Natural killer cell (primary cell): ENCODE measurements at regions not wholly inside any gene's neighbourhood (a gene's known extent, or its start where the extent isn't known, plus 50 kb on each side); places are given as distances from the start of the nearest gene placed in this dataset.
A peak's percentile ranks its signal among the peaks of the same experiment; 100 is the strongest.

Source experiments
- ATAC-seq, 3 donors: fragments of 150-1000 bp in 2 of 3; fragments of 200-7000 bp in 1 of 3; cut with Tn5 transposase; 1 replicate in 1 of 3; 2 replicates in 2 of 3; pipeline ENCODE4 v1.10.0; 2021; ENCODE audit warnings: mild to moderate bottlenecking in 2 of 3, moderate library complexity in 2 of 3
- DNase-seq, 2 donors: peaks; one replicate each; pipeline versions ENCODE4 v3.0.0 to v3.0.0-alpha.2; 2013 to 2021; ENCODE audit warnings: mixed read lengths in 1 of 2
- H3K27ac ChIP-seq: one replicate; pipeline ENCODE4 v1.5.1; 2013; ENCODE audit warnings: mild to moderate bottlenecking, low read length
- H3K27me3 ChIP-seq: one replicate; pipeline ENCODE4 v1.6.1; 2013; ENCODE audit warnings: low read length; ENCODE audit not compliant: control insufficient read depth, insufficient read depth
- H3K36me3 ChIP-seq: one replicate; pipeline ENCODE4 v1.6.1; 2013; ENCODE audit warnings: low read length; ENCODE audit not compliant: control insufficient read depth, insufficient read depth
- H3K4me1 ChIP-seq: one replicate; pipeline ENCODE4 v1.6.1; 2013; ENCODE audit warnings: low read length; ENCODE audit not compliant: control insufficient read depth, insufficient read depth
- H3K4me3 ChIP-seq: one replicate; pipeline ENCODE4 v1.5.1; 2013; ENCODE audit warnings: low read length
- H3K9me3 ChIP-seq: one replicate; pipeline ENCODE4 v1.6.1; 2013; ENCODE audit warnings: low read length; ENCODE audit not compliant: control insufficient read depth, insufficient read depth
- H3K27ac Mint-ChIP-seq, 2 donors: one replicate each; pipeline ENCODE4 v1.8.0; 2022; ENCODE audit warnings: mild to moderate bottlenecking in 2 of 2, mixed read lengths in 2 of 2, moderate library complexity in 1 of 2
- H3K27me3 Mint-ChIP-seq, 2 donors: one replicate each; pipeline ENCODE4 v1.8.0; 2022; ENCODE audit warnings: low read depth in 2 of 2, mixed read lengths in 2 of 2
- H3K36me3 Mint-ChIP-seq: one replicate; pipeline ENCODE4 v1.8.0; 2022; ENCODE audit warnings: mixed read lengths
- H3K4me1 Mint-ChIP-seq, 2 donors: one replicate each; pipeline ENCODE4 v1.8.0; 2022; ENCODE audit warnings: mixed read lengths in 2 of 2
- H3K4me3 Mint-ChIP-seq: one replicate; pipeline ENCODE4 v1.8.0; 2022; ENCODE audit warnings: mild to moderate bottlenecking, moderate library complexity, mixed read lengths
- H3K9me3 Mint-ChIP-seq, 2 donors: one replicate each; pipeline ENCODE4 v1.8.0; 2022; ENCODE audit warnings: mixed read lengths in 2 of 2
- CTCF ChIP-seq: fragments of 200-600 bp; IDR thresholded peaks from one replicate; pipeline ENCODE4 v1.8.0; 2022; ENCODE audit warnings: antibody characterized with exemption
- whole genome bisulfite sequencing: methylation state at CpG from one replicate; pipeline ENCODE4 v1.1.7; 2013; ENCODE audit warnings: missing lambda C conversion rate; ENCODE audit not compliant: insufficient coverage; 5-methylcytosine and 5-hydroxymethylcytosine counted together
- intact Hi-C: fragments of 100-400 bp; cut with micrococcal nuclease; formaldehyde crosslinking; loops from one replicate; pipeline ENCODE4 v1.14.2; 2022

- Mint-ChIP-seq H3K9me3 (peaks cover 6 to 15% of the 10 kb centered on the region in 2 donors), H3K27ac (no peak overlapping the region), H3K4me3 (no peak overlapping the region), H3K36me3 (peaks cover 9% of the 10 kb centered on the region), H3K4me1 (no peaks in the 10 kb centered on the region), H3K27me3 (no peaks in the 10 kb centered on the region)
- Histone ChIP-seq H3K4me1 (no peaks in the 10 kb centered on the region), H3K36me3 (no peaks in the 10 kb centered on the region), H3K4me3 (no peak overlapping the region), H3K27me3 (no peaks in the 10 kb centered on the region), H3K9me3 (peaks cover 2% of the 10 kb centered on the region), H3K27ac (peak overlapping the region; percentile 41)
- DNase-seq, result no peak
- no peak for ATAC-seq
- no peak for TF ChIP-seq CTCF
- 71% methylated on average over 7 of the region's 7 CpGs for WGBS
- intact Hi-C loops, result no loop called here
Observed at GRCh38 chr9:80231318-80232236, 659.8 kb downstream of the TLE4 start.

GRCh38 chr9:80223897-80224296 is 652.1 kb downstream of the TLE4 start:
- Histone ChIP-seq H3K9me3 (no peaks in the 10 kb centered on the region), H3K27ac (no peak overlapping the region), H3K4me3 (no peak overlapping the region), H3K36me3 (no peaks in the 10 kb centered on the region), H3K27me3 (no peaks in the 10 kb centered on the region), H3K4me1 (no peaks in the 10 kb centered on the region)
- ATAC-seq (no peak), DNase-seq (no peak)
- TF ChIP-seq CTCF, result no peak
- Mint-ChIP-seq H3K36me3 (no peaks in the 10 kb centered on the region), H3K9me3 (peaks cover 6 to 8% of the 10 kb centered on the region in 2 donors), H3K27me3 (no peaks in the 10 kb centered on the region), H3K4me1 (no peaks in the 10 kb centered on the region), H3K27ac (no peak overlapping the region), H3K4me3 (no peak overlapping the region)
- intact Hi-C loops, result no loop called here
- WGBS, result 95% methylated on average over 1 of the region's 1 CpG

- no peak for TF ChIP-seq CTCF
- no peaks in the 10 kb centered on the region for H3K27me3 Mint-ChIP-seq
- Histone ChIP-seq H3K4me3 (no peak overlapping the region), H3K27ac (no peak overlapping the region), H3K36me3 (no peaks in the 10 kb centered on the region), H3K9me3 (no peaks in the 10 kb centered on the region), H3K27me3 (no peaks in the 10 kb centered on the region), H3K4me1 (no peaks in the 10 kb centered on the region)
- DNase-seq, result no peak
- WGBS, result 88% methylated on average over 2 of the region's 3 CpGs
- H3K9me3 Mint-ChIP-seq, result peaks cover 5 to 6% of the 10 kb centered on the region in 2 donors
- H3K27ac Mint-ChIP-seq, result no peak overlapping the region
- H3K4me3 Mint-ChIP-seq, result no peak overlapping the region
- no peaks in the 10 kb centered on the region for H3K36me3 Mint-ChIP-seq
- ATAC-seq, result no peak
- intact Hi-C loops, result no loop called here
- H3K4me1 Mint-ChIP-seq, result no peaks in the 10 kb centered on the region
Observed at GRCh38 chr9:80222466-80223169, 650.9 kb downstream of the TLE4 start.
